ENCODE measurements at regions not wholly inside any gene's neighbourhood (a gene's known extent, or its start where the extent isn't known, plus 50 kb on each side); places are given as distances from the start of the nearest gene placed in this dataset.

- no peak overlapping the region for H3K4me3 ChIP-seq
- H3K36me3 ChIP-seq, result no peaks in the 10 kb centered on the region
- H3K9me3 ChIP-seq, result peaks cover 0 to 5% (median 2%) of the 10 kb centered on the region in 4 donors
- no peak overlapping the region for H3K27ac ChIP-seq
- WGBS, 2 donors, result 83 to 88% methylated on average over 2 of the region's 2 CpGs
- TF ChIP-seq CTCF (IDR thresholded peaks at IDR 0.05) (no peak), POLR2AphosphoS5 (IDR thresholded peaks at IDR 0.05) (no peak), POLR2A (IDR thresholded peaks at IDR 0.05) (no peak), EP300 (IDR thresholded peaks at IDR 0.05) (no peak)
- no peak for DNase-seq
- no peaks in the 10 kb centered on the region for H3K27me3 ChIP-seq
- H3K4me1 ChIP-seq, result no peaks in the 10 kb centered on the region
- intact Hi-C loops (cut with DNase I), result no loop called here
These were observed 439.6 kb downstream of the CDH8 start for GRCh38 chr16:61596655-61597054.

GRCh38 chr16:61595605-61596004, 440.6 kb downstream of the CDH8 start:
- no peaks in the 10 kb centered on the region for H3K27me3 ChIP-seq
- no peak for TF ChIP-seq POLR2AphosphoS5 (IDR thresholded peaks at IDR 0.05)
- no peak for TF ChIP-seq CTCF (IDR thresholded peaks at IDR 0.05)
- TF ChIP-seq POLR2A (IDR thresholded peaks at IDR 0.05), result no peak
- no peak for TF ChIP-seq EP300 (IDR thresholded peaks at IDR 0.05)
- 19 to 57% methylated on average over 3 of the region's 3 CpGs for WGBS, 2 donors
- H3K4me1 ChIP-seq, result no peaks in the 10 kb centered on the region
- DNase-seq, result no peak
- no peaks in the 10 kb centered on the region for H3K36me3 ChIP-seq
- H3K9me3 ChIP-seq, result peaks cover 0 to 5% (median 2%) of the 10 kb centered on the region in 4 donors
- intact Hi-C loops (cut with DNase I), result no loop called here
- no peak overlapping the region for H3K4me3 ChIP-seq
- no peak overlapping the region for H3K27ac ChIP-seq

- Histone ChIP-seq H3K4me1 (no peaks in the 10 kb centered on the region), H3K9me3 (peaks cover 0 to 5% (median 2%) of the 10 kb centered on the region in 4 donors), H3K27me3 (no peaks in the 10 kb centered on the region), H3K4me3 (no peak overlapping the region), H3K36me3 (no peaks in the 10 kb centered on the region), H3K27ac (no peak overlapping the region)
- no peak for DNase-seq
- intact Hi-C loops (cut with DNase I), result no loop called here
- WGBS, 2 donors, result 81 to 93% methylated on average over 1 of the region's 1 CpG
- TF ChIP-seq CTCF (IDR thresholded peaks at IDR 0.05) (no peak), EP300 (IDR thresholded peaks at IDR 0.05) (no peak), POLR2A (IDR thresholded peaks at IDR 0.05) (no peak), POLR2AphosphoS5 (IDR thresholded peaks at IDR 0.05) (no peak)
These were observed 445.7 kb downstream of the CDH8 start for GRCh38 chr16:61590577-61590976.

GRCh38 chr16:61587526-61587925, 448.7 kb downstream of the CDH8 start:
- intact Hi-C loops (cut with DNase I), result no loop called here
- WGBS, 2 donors, result 77 to 83% methylated on average over 2 of the region's 2 CpGs
- H3K9me3 ChIP-seq, result no peaks in the 10 kb centered on the region
- TF ChIP-seq POLR2AphosphoS5 (IDR thresholded peaks at IDR 0.05), result no peak
- no peak for TF ChIP-seq CTCF (IDR thresholded peaks at IDR 0.05)
- no peak for TF ChIP-seq POLR2A (IDR thresholded peaks at IDR 0.05)
- TF ChIP-seq EP300 (IDR thresholded peaks at IDR 0.05), result no peak
- H3K27me3 ChIP-seq, result no peaks in the 10 kb centered on the region
- DNase-seq, result no peak
- H3K4me1 ChIP-seq, result no peaks in the 10 kb centered on the region
- no peak overlapping the region for H3K4me3 ChIP-seq
- no peak overlapping the region for H3K27ac ChIP-seq
- no peaks in the 10 kb centered on the region for H3K36me3 ChIP-seq

GRCh38 chr16:61581417-61582046, 454.7 kb downstream of the CDH8 start:
- no peak for DNase-seq

More at GRCh38 chr16:61581417-61582046, 454.7 kb downstream of the CDH8 start:
- H3K4me1 ChIP-seq, result no peaks in the 10 kb centered on the region
- no peak overlapping the region for H3K4me3 ChIP-seq
- H3K27me3 ChIP-seq, result no peaks in the 10 kb centered on the region
- no peak overlapping the region for H3K27ac ChIP-seq
- no peaks in the 10 kb centered on the region for H3K9me3 ChIP-seq
- 89 to 92% methylated on average over 24 of the region's 24 CpGs for WGBS, 2 donors
- no peak for TF ChIP-seq CTCF (IDR thresholded peaks at IDR 0.05)
- intact Hi-C loops (cut with DNase I), result no loop called here
- H3K36me3 ChIP-seq, result no peaks in the 10 kb centered on the region
